A549 (cell line): ENCODE measurements at regions not wholly inside any gene's neighbourhood (a gene's known extent, or its start where the extent isn't known, plus 50 kb on each side); places are given as distances from the start of the nearest gene placed in this dataset.
A peak's percentile ranks its signal among the peaks of the same experiment; 100 is the strongest.

Experiments used
- CHD2 ChIP-seq: fragments of 150-350 bp; IDR thresholded peaks from 2 replicates; pipeline ENCODE4 v1.6.1; 2014; ENCODE audit warnings: low read length; ENCODE audit not compliant: partially characterized antibody
- FOSL2 ChIP-seq, 2 experiments: fragments of 450-650 bp in 1 of 2; fragments of >200 bp in 1 of 2; sonication (Bioruptor Twin) in 1 of 2; formaldehyde crosslinking; IDR thresholded peaks; 2 replicates each; pipeline versions ENCODE4 v1.5.0 to v1.6.1; 2016 to 2020; ENCODE audit warnings: mild to moderate bottlenecking in 1 of 2, moderate library complexity in 1 of 2
- FOXS1 ChIP-seq: fragments of 250-450 bp; sonication (Bioruptor Pico); IDR thresholded peaks from 2 replicates; pipeline ENCODE4 v1.5.0; 2020; ENCODE audit warnings: mild to moderate bottlenecking, moderate library complexity
- MAFK ChIP-seq: fragments of 450-650 bp; IDR thresholded peaks from 2 replicates; pipeline ENCODE4 v1.6.1; 2014; ENCODE audit not compliant: partially characterized antibody
- MAZ ChIP-seq: fragments of 150-350 bp; IDR thresholded peaks from 2 replicates; pipeline ENCODE4 v1.6.1; 2014; ENCODE audit warnings: antibody characterized with exemption, low read depth, low read length, borderline replicate concordance
- POLR2A ChIP-seq: IDR thresholded peaks from 2 replicates; pipeline ENCODE4 v1.6.1; 2012; ENCODE audit warnings: mild to moderate bottlenecking, low read length
- RAD21 ChIP-seq, 2 experiments: fragments of >200 bp in 1 of 2; sonication (Bioruptor Twin) in 1 of 2; formaldehyde crosslinking in 1 of 2; IDR thresholded peaks in 1 of 2; conservative IDR thresholded peaks in 1 of 2; 2 replicates in 1 of 2; 3 replicates in 1 of 2; pipeline ENCODE4 v1.6.1; 2012 to 2018; ENCODE audit warnings: inconsistent platforms in 1 of 2
- TF ChIP-seq, protein P1 (sequence below): fragments of >200 bp; sonication (Bioruptor Twin); formaldehyde crosslinking; IDR thresholded peaks from 3 replicates; pipeline ENCODE4 v1.5.1; 2016
- TF ChIP-seq, protein P2 (sequence below): IDR thresholded peaks from 2 replicates; pipeline ENCODE4 v1.6.1; 2012

DNA sequence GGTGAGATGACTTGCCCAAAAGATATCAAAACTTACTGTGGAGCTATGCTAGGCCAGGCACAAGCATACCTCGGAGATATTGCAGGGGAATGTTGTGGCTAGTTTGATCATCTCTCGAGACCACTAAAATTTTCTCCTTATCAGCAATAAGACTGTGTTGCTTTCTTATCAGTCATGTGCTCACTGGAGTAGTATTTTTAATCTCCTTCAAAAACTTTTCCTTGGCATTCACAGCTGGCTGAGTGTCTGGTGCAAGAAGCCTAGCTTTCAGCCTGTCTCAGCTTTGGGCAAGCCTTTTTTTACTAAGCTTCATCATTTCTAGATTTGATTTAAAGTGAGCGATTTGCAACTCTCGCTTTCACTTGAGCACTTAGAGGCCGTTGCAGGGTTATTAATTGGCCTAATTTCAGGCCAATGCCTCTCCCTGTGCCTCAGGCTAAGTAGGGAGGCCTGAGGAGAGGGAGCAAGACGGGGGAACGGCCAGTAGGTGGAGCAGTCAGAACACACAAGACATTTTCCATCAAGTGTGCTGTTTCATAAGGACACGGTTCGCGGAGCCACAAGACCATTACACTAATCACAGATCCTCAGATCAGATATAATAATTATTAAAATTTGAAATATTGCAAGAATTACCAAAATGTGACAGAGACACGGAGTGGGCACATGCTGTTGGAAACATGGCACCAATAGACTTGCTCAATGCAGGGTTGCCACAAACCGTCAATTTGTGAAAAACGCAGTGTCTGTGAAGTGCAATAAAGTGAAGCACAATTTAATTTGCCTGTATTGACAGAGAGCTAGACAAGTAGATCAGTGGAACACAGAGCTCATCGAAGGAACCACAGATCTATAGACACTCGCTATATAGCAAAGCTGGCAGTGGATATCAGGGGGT, 106.8 kb upstream of the SIRPG start:
- TF ChIP-seq POLR2A = no peak
- TF ChIP-seq, protein P1, sequence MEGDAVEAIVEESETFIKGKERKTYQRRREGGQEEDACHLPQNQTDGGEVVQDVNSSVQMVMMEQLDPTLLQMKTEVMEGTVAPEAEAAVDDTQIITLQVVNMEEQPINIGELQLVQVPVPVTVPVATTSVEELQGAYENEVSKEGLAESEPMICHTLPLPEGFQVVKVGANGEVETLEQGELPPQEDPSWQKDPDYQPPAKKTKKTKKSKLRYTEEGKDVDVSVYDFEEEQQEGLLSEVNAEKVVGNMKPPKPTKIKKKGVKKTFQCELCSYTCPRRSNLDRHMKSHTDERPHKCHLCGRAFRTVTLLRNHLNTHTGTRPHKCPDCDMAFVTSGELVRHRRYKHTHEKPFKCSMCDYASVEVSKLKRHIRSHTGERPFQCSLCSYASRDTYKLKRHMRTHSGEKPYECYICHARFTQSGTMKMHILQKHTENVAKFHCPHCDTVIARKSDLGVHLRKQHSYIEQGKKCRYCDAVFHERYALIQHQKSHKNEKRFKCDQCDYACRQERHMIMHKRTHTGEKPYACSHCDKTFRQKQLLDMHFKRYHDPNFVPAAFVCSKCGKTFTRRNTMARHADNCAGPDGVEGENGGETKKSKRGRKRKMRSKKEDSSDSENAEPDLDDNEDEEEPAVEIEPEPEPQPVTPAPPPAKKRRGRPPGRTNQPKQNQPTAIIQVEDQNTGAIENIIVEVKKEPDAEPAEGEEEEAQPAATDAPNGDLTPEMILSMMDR = peak; percentile 88
- no peak for TF ChIP-seq CHD2
- TF ChIP-seq, protein P2, sequence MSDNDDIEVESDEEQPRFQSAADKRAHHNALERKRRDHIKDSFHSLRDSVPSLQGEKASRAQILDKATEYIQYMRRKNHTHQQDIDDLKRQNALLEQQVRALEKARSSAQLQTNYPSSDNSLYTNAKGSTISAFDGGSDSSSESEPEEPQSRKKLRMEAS = no peak
- TF ChIP-seq RAD21 (conservative IDR thresholded peaks at IDR 0.05 in 1 of 2, IDR thresholded peaks at IDR 0.05 in 1 of 2) = peak; percentile 87 to 91
- TF ChIP-seq MAZ = no peak
- TF ChIP-seq MAFK = no peak
- no peak for TF ChIP-seq FOSL2 (IDR thresholded peaks at IDR 0.05)
- no peak for TF ChIP-seq FOSL2 (CRISPR knock-in tag; IDR thresholded peaks at IDR 0.05)
- no peak for TF ChIP-seq FOXS1 (CRISPR knock-in tag)
